Body of pancreas (tissue), 4 donors: ENCODE measurements at regions not wholly inside any gene's neighbourhood (a gene's known extent, or its start where the extent isn't known, plus 50 kb on each side); places are given as distances from the start of the nearest gene placed in this dataset.

ENCODE experiments used
- ATAC-seq: fragments of 150-250 bp; one replicate; pipeline ENCODE4 v1.9.1; 2016
- DNase-seq, 4 donors: peaks; one replicate each; pipeline ENCODE4 v3.0.0-alpha.2; 2019
- H3K27ac ChIP-seq, 4 donors: fragments of 200-600 bp; sonication (generic); 1 replicate in 3 of 4; 2 replicates in 1 of 4; pipeline versions ENCODE4 v1.5.1 to v1.6.1; 2016 to 2019; ENCODE audit warnings: mild to moderate bottlenecking in 1 of 4, mixed read lengths in 1 of 4, moderate library complexity in 1 of 4
- H3K27me3 ChIP-seq, 2 donors: fragments of 200-600 bp; sonication (generic); one replicate each; pipeline ENCODE4 v1.6.0; 2016; ENCODE audit warnings: mild to moderate bottlenecking in 1 of 2
- H3K36me3 ChIP-seq, 2 donors: fragments of 200-600 bp; sonication (generic); replicated peaks in 1 of 2; 2 replicates each; pipeline ENCODE4 v1.5.1; 2016; ENCODE audit warnings: low read depth in 2 of 2; ENCODE audit not compliant: insufficient read depth in 1 of 2
- H3K4me1 ChIP-seq: fragments of 200-600 bp; sonication (generic); one replicate; pipeline ENCODE4 v1.6.0; 2016
- H3K4me3 ChIP-seq, 2 donors: fragments of 200-600 bp; sonication (generic); 1 replicate in 1 of 2; 2 replicates in 1 of 2; pipeline ENCODE4 v1.5.1; 2016 to 2019
- H3K9me3 ChIP-seq, 3 donors: fragments of 200-600 bp; sonication (generic); 1 replicate in 2 of 3; 2 replicates in 1 of 3; pipeline ENCODE4 v1.5.1; 2016
- CTCF ChIP-seq, 7 experiments: fragments of 450-650 bp in 4 of 7; fragments of 200-600 bp in 3 of 7; sonication (generic) in 3 of 7; IDR thresholded peaks; one replicate each; pipeline ENCODE4 v1.5.1; 2016 to 2019; ENCODE audit warnings: antibody characterized with exemption in 7 of 7
- POLR2A ChIP-seq, 3 donors: fragments of 450-650 bp; IDR thresholded peaks; one replicate each; pipeline ENCODE4 v1.6.1; 2016; ENCODE audit warnings: antibody characterized with exemption in 3 of 3, mild to moderate bottlenecking in 2 of 3
- WGBS, 2 donors: methylation state at CpG; one replicate each; pipeline ENCODE4 v1.1.5; 2017; 5-methylcytosine and 5-hydroxymethylcytosine counted together
- intact Hi-C: fragments of 100-400 bp; cut with DNase I; formaldehyde crosslinking; loops from one replicate; pipeline ENCODE4 v1.15.1; 2023

- H3K27me3 ChIP-seq, result no peaks in the 10 kb centered on the region
- no peaks in the 10 kb centered on the region for H3K9me3 ChIP-seq
- no peak overlapping the region for H3K27ac ChIP-seq
- no peak for ATAC-seq
- H3K4me3 ChIP-seq, result no peak overlapping the region
- intact Hi-C loops, result no loop called here
- no peaks in the 10 kb centered on the region for H3K36me3 ChIP-seq
- DNase-seq, result no peak
- WGBS, 2 donors, result 61 to 78% methylated on average over 3 of the region's 3 CpGs
- peaks cover 14% of the 10 kb centered on the region for H3K4me1 ChIP-seq
- TF ChIP-seq CTCF (IDR thresholded peaks at IDR 0.05), result no peak
- no peak for TF ChIP-seq POLR2A (IDR thresholded peaks at IDR 0.05)
Observed at GRCh38 chr15:58282060-58282708, 144.0 kb downstream of the AQP9 start.

GRCh38 chr15:58283302-58283701, 145.1 kb downstream of the AQP9 start:
- no peaks in the 10 kb centered on the region for H3K27me3 ChIP-seq
- no peak for TF ChIP-seq CTCF (IDR thresholded peaks at IDR 0.05)
- no peak for TF ChIP-seq POLR2A (IDR thresholded peaks at IDR 0.05)
- H3K9me3 ChIP-seq, result no peaks in the 10 kb centered on the region
- ATAC-seq (no peak), DNase-seq (no peak)
- intact Hi-C loops, result no loop called here
- H3K36me3 ChIP-seq, result no peaks in the 10 kb centered on the region
- peaks cover 14% of the 10 kb centered on the region for H3K4me1 ChIP-seq
- H3K4me3 ChIP-seq, result no peak overlapping the region
- WGBS, 2 donors, result 74 to 89% methylated on average over 3 of the region's 3 CpGs
- no peak overlapping the region for H3K27ac ChIP-seq

- DNase-seq (no peak), ATAC-seq (no peak)
- TF ChIP-seq CTCF (IDR thresholded peaks at IDR 0.05), result no peak
- no peak for TF ChIP-seq POLR2A (IDR thresholded peaks at IDR 0.05)
- no peaks in the 10 kb centered on the region for H3K36me3 ChIP-seq
- no peaks in the 10 kb centered on the region for H3K27me3 ChIP-seq
- intact Hi-C loops, result no loop called here
- WGBS, 2 donors, result 86 to 88% methylated on average over 5 of the region's 5 CpGs
- H3K27ac ChIP-seq, result peak overlapping the region in 1 of 4 donors; percentile 41
- peaks cover 14% of the 10 kb centered on the region for H3K4me1 ChIP-seq
- no peak overlapping the region for H3K4me3 ChIP-seq
- H3K9me3 ChIP-seq, result no peaks in the 10 kb centered on the region
Observed at GRCh38 chr15:58284293-58284692, 146.1 kb downstream of the AQP9 start.

- peaks cover 14% of the 10 kb centered on the region for H3K4me1 ChIP-seq
- no peaks in the 10 kb centered on the region for H3K36me3 ChIP-seq
- peak overlapping the region in 3 of 4 donors; percentile 21 to 47 (median 41) for H3K27ac ChIP-seq
- intact Hi-C loops, result no loop called here
- H3K9me3 ChIP-seq, result no peaks in the 10 kb centered on the region
- peak; percentile 55 for ATAC-seq
- no peak overlapping the region for H3K4me3 ChIP-seq
- TF ChIP-seq CTCF (IDR thresholded peaks at IDR 0.05) (no peak), POLR2A (IDR thresholded peaks at IDR 0.05) (no peak)
- H3K27me3 ChIP-seq, result no peaks in the 10 kb centered on the region
- 56 to 65% methylated on average over 11 of the region's 11 CpGs for WGBS, 2 donors
- no peak for DNase-seq
Observed at GRCh38 chr15:58285212-58285920, 146.4 kb upstream of the LIPC start.

- peaks cover 14% of the 10 kb centered on the region for H3K4me1 ChIP-seq
- ATAC-seq (no peak), DNase-seq (no peak)
- WGBS, 2 donors, result 78 to 84% methylated on average over 2 of the region's 2 CpGs
- no peak for TF ChIP-seq POLR2A (IDR thresholded peaks at IDR 0.05)
- TF ChIP-seq CTCF (IDR thresholded peaks at IDR 0.05), result no peak
- no peak overlapping the region for H3K4me3 ChIP-seq
- no peaks in the 10 kb centered on the region for H3K36me3 ChIP-seq
- H3K27ac ChIP-seq, result peak overlapping the region in 3 of 4 donors; percentile 21 to 47 (median 41)
- no peaks in the 10 kb centered on the region for H3K9me3 ChIP-seq
- H3K27me3 ChIP-seq, result no peaks in the 10 kb centered on the region
- intact Hi-C loops, result no loop called here
Observed at GRCh38 chr15:58285921-58286278, 145.9 kb upstream of the LIPC start.
